Prostate gland (tissue), 2 donors: ENCODE measurements at regions not wholly inside any gene's neighbourhood (a gene's known extent, or its start where the extent isn't known, plus 50 kb on each side); places are given as distances from the start of the nearest gene placed in this dataset.

Experiments used
- POLR2A ChIP-seq: fragments of 450-650 bp; IDR thresholded peaks from one replicate; pipeline ENCODE4 v1.6.1; 2016; ENCODE audit warnings: antibody characterized with exemption, mild to moderate bottlenecking
- TF ChIP-seq, protein P1 (sequence below), 4 experiments: fragments of 200-600 bp in 2 of 4; fragments of 450-650 bp in 2 of 4; sonication (generic) in 2 of 4; IDR thresholded peaks; 1 replicate in 3 of 4; 2 replicates in 1 of 4; pipeline ENCODE4 v1.5.1; 2016 to 2019; ENCODE audit warnings: antibody characterized with exemption in 4 of 4, mild to moderate bottlenecking in 2 of 4, moderate library complexity in 2 of 4

DNA sequence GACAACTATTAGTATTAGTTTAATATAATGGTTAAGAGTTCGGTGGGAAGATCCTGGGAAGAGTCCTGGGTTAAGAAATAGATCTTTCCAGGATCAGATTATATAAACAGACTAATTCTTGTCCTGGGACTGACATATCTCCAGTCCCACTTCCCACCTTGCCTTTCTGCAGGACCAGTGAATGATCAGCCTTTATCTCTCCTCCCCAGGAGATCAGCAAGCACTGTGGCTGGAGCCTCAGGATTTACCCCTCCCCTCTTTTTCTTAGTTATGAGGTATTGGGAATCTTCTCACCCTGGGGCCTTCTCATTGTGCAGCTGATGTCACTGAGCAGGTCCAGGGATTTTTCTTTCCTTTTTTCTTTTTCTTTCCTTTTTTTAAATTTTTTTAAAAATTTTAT lies 135.7 kb upstream of the UMPS start:
- TF ChIP-seq, protein P1, sequence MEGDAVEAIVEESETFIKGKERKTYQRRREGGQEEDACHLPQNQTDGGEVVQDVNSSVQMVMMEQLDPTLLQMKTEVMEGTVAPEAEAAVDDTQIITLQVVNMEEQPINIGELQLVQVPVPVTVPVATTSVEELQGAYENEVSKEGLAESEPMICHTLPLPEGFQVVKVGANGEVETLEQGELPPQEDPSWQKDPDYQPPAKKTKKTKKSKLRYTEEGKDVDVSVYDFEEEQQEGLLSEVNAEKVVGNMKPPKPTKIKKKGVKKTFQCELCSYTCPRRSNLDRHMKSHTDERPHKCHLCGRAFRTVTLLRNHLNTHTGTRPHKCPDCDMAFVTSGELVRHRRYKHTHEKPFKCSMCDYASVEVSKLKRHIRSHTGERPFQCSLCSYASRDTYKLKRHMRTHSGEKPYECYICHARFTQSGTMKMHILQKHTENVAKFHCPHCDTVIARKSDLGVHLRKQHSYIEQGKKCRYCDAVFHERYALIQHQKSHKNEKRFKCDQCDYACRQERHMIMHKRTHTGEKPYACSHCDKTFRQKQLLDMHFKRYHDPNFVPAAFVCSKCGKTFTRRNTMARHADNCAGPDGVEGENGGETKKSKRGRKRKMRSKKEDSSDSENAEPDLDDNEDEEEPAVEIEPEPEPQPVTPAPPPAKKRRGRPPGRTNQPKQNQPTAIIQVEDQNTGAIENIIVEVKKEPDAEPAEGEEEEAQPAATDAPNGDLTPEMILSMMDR (IDR thresholded peaks at IDR 0.05), result no peak
- TF ChIP-seq POLR2A, result no peak
